Epithelial cell of proximal tubule (primary cell): ENCODE measurements at regions not wholly inside any gene's neighbourhood (a gene's known extent, or its start where the extent isn't known, plus 50 kb on each side); places are given as distances from the start of the nearest gene placed in this dataset.

Source experiments
- DNase-seq: peaks from one replicate; pipeline ENCODE4 v3.0.0-alpha.2; 2011; ENCODE audit warnings: low read depth
- H3K4me3 ChIP-seq: 2 replicates; pipeline ENCODE4 v1.5.1; 2011; ENCODE audit warnings: low read depth, mild to moderate bottlenecking, low read length
- TF ChIP-seq, protein P1 (sequence below): conservative IDR thresholded peaks from 2 replicates; pipeline ENCODE4 v1.5.1; 2012; ENCODE audit warnings: low read depth, mild to moderate bottlenecking, low read length

DNA sequence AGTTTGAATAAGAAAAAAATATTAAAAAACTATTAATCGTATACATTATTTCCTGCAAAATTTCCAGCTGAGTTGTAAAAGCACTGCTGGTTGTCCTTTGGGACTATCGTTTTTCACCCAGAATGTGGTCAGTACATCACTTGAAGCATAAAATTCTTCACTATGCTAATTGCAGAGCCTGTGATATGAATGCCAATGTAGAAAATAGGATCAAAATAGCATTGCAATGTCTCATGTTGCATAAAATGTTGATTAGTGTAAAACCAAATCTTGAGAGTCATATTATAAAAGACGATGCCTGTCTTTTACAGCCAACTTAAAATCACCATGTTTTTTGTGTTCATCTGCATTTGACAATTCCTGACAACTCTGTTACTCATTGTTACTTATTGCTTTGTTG, 207.7 kb downstream of the MMUT start:
- TF ChIP-seq, protein P1, sequence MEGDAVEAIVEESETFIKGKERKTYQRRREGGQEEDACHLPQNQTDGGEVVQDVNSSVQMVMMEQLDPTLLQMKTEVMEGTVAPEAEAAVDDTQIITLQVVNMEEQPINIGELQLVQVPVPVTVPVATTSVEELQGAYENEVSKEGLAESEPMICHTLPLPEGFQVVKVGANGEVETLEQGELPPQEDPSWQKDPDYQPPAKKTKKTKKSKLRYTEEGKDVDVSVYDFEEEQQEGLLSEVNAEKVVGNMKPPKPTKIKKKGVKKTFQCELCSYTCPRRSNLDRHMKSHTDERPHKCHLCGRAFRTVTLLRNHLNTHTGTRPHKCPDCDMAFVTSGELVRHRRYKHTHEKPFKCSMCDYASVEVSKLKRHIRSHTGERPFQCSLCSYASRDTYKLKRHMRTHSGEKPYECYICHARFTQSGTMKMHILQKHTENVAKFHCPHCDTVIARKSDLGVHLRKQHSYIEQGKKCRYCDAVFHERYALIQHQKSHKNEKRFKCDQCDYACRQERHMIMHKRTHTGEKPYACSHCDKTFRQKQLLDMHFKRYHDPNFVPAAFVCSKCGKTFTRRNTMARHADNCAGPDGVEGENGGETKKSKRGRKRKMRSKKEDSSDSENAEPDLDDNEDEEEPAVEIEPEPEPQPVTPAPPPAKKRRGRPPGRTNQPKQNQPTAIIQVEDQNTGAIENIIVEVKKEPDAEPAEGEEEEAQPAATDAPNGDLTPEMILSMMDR, result no peak
- no peak overlapping the region for H3K4me3 ChIP-seq
- no peak for DNase-seq

DNA sequence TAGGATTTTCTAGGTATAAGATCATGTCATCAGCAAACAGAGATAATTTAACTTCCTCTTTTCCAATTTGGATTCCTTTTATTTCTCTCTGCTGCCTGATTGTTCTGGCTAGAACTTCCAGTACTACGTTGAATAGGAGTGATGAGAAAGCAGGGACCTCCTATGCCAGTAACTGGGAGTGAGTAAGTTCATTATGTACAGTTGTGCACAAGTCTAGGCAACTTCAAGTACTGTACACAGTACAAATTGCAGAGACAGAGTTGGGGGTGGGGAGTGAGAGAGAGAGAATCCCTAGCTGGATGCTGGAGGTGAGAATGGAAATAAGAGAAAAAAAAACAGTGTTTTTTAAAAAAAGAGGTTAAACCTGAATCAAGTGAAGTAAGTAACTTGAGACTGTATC, 210.2 kb downstream of the MMUT start:
- TF ChIP-seq, protein P1, result no peak
- H3K4me3 ChIP-seq, result no peak overlapping the region
- DNase-seq, result no peak

DNA sequence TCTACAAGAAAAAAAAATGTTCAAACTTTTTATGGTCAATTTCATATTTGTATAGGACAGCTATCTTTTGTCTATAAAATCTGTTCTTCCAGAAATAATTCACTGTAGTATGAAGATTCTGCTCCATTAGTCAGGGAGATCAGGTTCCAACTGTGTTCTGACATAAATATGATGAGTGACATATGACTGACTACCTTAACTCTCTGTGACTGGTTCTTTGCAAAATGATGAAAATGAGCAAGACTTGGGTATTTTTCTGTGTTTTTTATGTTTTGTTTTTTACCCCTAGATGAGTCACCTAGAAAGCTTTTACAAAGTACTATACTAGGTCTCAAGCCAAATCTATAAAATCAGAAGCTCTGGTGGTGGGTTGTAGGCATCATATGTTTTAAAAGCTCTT, 229.6 kb downstream of the MMUT start:
- TF ChIP-seq, protein P1, result no peak
- H3K4me3 ChIP-seq, result no peak overlapping the region
- no peak for DNase-seq

DNA sequence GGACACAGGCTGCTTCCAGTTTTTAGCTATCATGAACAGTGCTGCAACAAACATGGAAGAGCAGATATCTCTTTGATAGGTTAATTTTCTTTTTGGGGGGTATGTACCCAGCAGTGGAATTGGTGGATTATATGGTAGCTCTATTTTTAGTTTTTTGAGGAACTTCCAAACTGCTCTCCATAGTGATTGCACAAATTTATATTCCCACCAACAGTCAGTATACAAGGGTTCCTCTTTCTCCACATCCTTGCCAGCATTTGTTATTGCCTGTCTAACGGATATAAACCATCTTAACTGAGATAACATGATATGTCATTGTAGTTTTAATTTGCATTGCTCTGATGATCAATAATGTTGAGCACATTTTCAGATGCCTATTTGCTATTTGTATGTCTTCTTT, 237.6 kb downstream of the MMUT start:
- DNase-seq, result no peak
- TF ChIP-seq, protein P1, result no peak
- H3K4me3 ChIP-seq, result no peak overlapping the region

DNA sequence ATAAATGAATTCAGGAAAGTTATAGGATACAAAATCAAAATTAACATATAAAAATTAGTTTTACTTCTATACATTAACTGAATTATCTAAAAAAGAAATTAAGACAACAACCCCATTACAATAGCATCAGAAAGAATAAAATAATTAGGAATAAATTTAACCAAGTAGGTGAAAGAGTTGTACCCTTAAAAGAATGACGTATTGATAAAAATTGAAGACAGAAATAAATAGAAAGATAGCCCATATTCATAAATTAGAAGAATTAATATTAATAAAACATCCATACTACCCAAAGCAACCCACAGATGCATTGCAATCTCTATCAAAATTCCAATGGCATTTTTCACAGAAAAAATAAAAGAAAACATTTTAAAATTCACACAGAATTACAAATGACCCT, 242.8 kb downstream of the MMUT start:
- TF ChIP-seq, protein P1, result no peak
- no peak for DNase-seq
- no peak overlapping the region for H3K4me3 ChIP-seq

DNA sequence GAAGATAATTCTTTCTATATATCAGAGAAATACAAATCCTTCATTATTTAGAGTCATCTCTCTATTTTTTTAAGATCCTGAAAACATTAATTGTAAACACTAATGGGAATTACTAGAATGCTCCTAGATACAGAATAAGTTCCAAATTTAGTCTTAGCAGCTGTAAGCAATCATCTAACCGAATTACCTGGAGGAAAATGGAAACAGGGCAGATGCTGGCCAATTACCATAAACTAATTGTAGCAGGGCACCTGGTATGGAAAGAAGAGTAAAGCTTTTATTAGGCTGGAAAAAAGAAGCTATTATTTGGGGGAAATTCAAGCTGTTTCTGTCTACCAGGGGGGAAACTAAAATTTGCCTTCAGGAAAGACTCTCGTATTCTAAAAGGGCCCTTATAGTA, 257.5 kb downstream of the MMUT start:
- H3K4me3 ChIP-seq, result no peak overlapping the region
- DNase-seq, result no peak
- TF ChIP-seq, protein P1, result no peak

DNA sequence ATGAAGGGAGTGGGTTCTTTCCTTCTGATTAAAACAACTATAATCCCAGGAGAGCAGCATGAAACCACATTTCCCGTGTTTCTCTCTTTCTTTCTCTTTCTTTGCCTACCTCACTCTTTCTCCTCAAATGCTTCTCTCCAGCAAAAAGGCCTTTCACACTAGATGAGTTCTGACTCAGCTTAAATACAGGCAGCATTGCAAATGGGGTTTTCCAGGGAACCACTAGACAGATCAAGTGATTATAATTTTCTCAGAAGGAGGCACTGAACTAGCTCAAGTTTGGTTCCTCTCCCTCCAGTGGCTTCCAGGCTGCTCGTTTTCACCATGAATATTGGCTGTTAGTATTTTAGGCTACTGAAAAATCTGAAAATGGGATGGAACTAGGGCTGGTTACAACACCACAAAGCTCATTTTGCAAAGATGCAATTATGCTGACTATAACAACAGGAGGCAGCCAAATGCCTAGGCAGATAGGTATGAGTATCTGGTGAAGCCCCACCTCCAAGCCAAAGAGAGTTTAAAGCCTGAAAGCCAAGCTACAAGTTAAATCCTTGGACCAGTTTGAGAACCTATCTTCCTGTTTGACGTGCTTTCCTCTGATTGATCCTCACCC, 260.0 kb downstream of the MMUT start:
- TF ChIP-seq, protein P1, result no peak
- DNase-seq, result peak; percentile 9
- H3K4me3 ChIP-seq, result no peak overlapping the region
